ENCODE measurements at regions not wholly inside any gene's neighbourhood (a gene's known extent, or its start where the extent isn't known, plus 50 kb on each side); places are given as distances from the start of the nearest gene placed in this dataset.

GRCh38 chr11:19631712-19632498 is 80.7 kb upstream of the NAV2 start:
- H3K4me3 ChIP-seq (ENCODE audit: low read depth, low read length): no peak overlapping the region
- H3K27ac ChIP-seq (ENCODE audit: low read depth, low read length): no peak overlapping the region
- POLR2A ChIA-PET: interaction anchor here (1.2 kb wide), 1 partner anchor 111 kb away, joined by 3 read pairs; no protein-coding TSS in a partner anchor
- H3K9me3 ChIP-seq (ENCODE audit: control insufficient read depth, insufficient read depth, low read length): peaks cover 3% of the 10 kb centered on the region; the same call in 1 of the 2 replicates
- no peak for DNase-seq (ENCODE audit: low read depth, low spot score)
- H3K27me3 ChIP-seq (ENCODE audit: control insufficient read depth, insufficient read depth, low read length): no peaks in the 10 kb centered on the region
- CTCF ChIA-PET: interaction anchor here (0.8 to 1.4 kb wide), 2 partner anchors 21 to 271 kb away, joined by 3 to 4 read pairs; no protein-coding TSS in a partner anchor
- TF ChIP-seq CTCF (IDR thresholded peaks at IDR 0.05; ENCODE audit: low read depth, low read length): no peak

GRCh38 chr11:19628018-19628417 is 84.6 kb upstream of the NAV2 start:
- POLR2A ChIA-PET: no interaction called here
- no peak overlapping the region for H3K27ac ChIP-seq (ENCODE audit: low read depth, low read length)
- no peak overlapping the region for H3K4me3 ChIP-seq (ENCODE audit: low read depth, low read length)
- no peak for TF ChIP-seq CTCF (IDR thresholded peaks at IDR 0.05; ENCODE audit: low read depth, low read length)
- CTCF ChIA-PET: no interaction called here
- peaks cover 6% of the 10 kb centered on the region for H3K9me3 ChIP-seq (ENCODE audit: control insufficient read depth, insufficient read depth, low read length)
- DNase-seq (ENCODE audit: low read depth, low spot score): no peak
- H3K27me3 ChIP-seq (ENCODE audit: control insufficient read depth, insufficient read depth, low read length): no peaks in the 10 kb centered on the region

- Histone ChIP-seq H3K9me3 (ENCODE audit: control insufficient read depth, insufficient read depth, low read length) (peaks cover 6% of the 10 kb centered on the region), H3K4me3 (ENCODE audit: low read depth, low read length) (no peak overlapping the region), H3K27me3 (ENCODE audit: control insufficient read depth, insufficient read depth, low read length) (no peaks in the 10 kb centered on the region), H3K27ac (ENCODE audit: low read depth, low read length) (no peak overlapping the region)
- DNase-seq (ENCODE audit: low read depth, low spot score): no peak
- CTCF ChIA-PET: interaction anchor here (0.7 kb wide), 1 partner anchor 31 kb away, joined by 3 read pairs; no protein-coding TSS in a partner anchor
- POLR2A ChIA-PET: no interaction called here
- TF ChIP-seq CTCF (IDR thresholded peaks at IDR 0.05; ENCODE audit: low read depth, low read length): no peak
These were observed 85.1 kb upstream of the NAV2 start for GRCh38 chr11:19627566-19627965.

DNA sequence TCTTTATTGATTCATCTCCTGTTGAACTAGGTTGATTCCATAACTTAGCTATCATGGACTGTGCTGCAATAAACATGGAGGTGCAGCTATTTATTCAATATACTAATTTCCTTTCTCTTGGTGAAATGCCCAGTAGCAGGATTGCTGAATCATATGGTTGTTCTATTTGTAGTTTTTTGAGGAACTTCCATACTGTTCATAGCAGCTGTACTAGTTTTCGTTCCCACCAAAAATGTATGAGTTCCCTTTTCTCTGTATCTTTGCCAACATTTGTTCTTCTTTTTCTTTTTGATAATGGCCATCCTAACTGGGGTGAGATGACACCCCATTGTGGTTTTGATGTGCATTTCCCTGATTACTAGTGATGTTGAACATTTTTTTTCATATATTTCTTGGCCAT is 87.2 kb upstream of the NAV2 start:
- POLR2A ChIA-PET: interaction anchor here (0.6 kb wide), 1 partner anchor 497 kb away, joined by 4 read pairs; no protein-coding TSS in a partner anchor
- H3K4me3 ChIP-seq (ENCODE audit: low read depth, low read length): no peak overlapping the region
- no peak for DNase-seq (ENCODE audit: low read depth, low spot score)
- peaks cover 6% of the 10 kb centered on the region for H3K9me3 ChIP-seq (ENCODE audit: control insufficient read depth, insufficient read depth, low read length)
- no peak overlapping the region for H3K27ac ChIP-seq (ENCODE audit: low read depth, low read length)
- CTCF ChIA-PET: no interaction called here
- H3K27me3 ChIP-seq (ENCODE audit: control insufficient read depth, insufficient read depth, low read length): no peaks in the 10 kb centered on the region
- no peak for TF ChIP-seq CTCF (IDR thresholded peaks at IDR 0.05; ENCODE audit: low read depth, low read length)
